ENCODE measurements at regions not wholly inside any gene's neighbourhood (a gene's known extent, or its start where the extent isn't known, plus 50 kb on each side); places are given as distances from the start of the nearest gene placed in this dataset.

DNA sequence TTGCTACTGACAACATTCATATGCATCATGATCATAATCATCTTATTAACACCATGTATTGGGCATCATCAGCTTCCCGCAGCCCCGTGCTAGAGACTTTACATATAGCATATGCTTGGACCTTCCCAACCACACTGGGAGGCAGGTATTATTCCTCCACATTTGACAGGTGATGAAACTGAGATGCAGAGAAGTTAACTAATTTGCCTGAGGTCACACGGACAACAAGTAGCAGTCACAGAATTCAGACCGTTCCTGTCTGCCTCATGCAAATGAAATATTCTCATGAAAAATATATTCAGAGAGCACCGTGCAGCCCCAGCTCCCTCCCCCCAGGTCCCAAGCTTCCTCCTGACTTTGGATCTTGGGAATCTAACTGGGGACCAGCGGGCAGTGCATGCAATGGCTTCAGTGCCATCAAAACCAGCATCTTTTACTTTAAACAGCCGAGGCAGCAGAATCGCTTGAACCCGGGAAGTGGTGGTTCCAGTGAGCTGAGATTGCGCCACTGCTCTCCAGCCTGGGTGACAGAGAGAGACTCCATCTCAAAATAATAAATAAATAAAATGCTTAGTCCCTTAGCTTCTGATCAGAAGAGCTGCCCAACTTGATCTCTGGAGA lies 112.2 kb upstream of the GPR26 start:
- DNase-seq (ENCODE audit: low spot score): no peak
- FAIRE-seq: no peak

DNA sequence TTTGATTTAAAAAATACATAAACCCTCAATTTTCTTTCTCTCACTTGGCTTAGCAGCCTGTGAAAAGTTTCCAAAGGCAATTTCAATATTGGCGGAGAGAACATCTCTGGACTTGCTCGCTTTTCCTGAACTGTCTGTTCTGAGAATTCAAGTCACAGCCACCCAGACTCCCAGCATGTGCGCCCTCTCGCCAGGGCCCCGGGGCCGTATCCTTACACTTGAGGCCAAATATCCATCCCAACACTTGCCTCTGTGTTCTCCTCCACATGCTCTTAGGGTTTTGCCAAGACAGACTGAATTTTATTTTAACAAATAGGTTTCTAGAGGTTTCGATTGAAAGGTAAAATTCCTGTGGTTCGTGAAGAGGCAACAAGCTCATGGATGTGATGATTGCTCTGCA lies 111.5 kb upstream of the GPR26 start:
- FAIRE-seq: no peak

DNA sequence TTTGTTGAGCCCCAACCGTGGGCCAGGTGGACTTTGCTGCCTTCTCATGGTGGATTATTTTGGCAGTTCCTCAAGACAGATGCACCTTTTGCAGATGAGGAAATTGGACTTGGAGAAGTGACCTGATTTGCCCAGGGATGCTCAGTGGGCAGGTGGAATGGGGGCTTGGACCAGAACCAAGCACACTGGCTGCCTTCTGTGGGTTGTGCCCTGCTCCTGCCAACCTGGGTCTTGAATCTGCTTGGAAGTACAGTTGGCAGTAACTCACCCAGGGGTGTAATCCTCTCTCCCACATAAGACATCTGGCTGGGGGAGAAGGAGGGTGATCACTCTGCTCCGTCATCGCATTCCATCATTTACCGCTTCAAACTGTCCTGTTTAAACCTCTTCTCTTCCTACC lies 110.5 kb upstream of the GPR26 start:
- DNase-seq (ENCODE audit: low spot score): no peak
- no peak for FAIRE-seq

More for the DNA sequence above, 111.5 kb upstream of the GPR26 start:
- DNase-seq (ENCODE audit: low spot score): no peak

DNA sequence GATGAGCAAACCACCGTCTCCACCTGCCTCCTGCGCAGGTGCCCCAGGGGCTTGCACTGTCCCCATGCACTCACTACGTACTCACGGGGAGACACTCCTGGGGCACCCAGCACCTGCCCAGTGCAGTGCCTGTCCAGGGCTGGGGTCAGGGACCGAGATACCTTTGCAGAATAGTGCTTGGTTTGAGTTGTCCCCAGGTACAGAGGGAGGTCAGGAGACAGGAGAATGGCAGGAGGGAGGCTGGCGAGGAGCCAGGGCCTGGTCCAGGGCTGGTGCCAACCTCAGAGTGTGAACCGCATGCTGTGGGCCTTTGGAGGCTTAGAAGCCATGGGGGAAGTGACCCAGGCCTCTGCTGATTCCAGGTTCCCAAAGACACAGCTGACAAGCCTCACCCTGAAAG lies 110.1 kb upstream of the GPR26 start:
- FAIRE-seq (no peak), DNase-seq (ENCODE audit: low spot score) (no peak)

DNA sequence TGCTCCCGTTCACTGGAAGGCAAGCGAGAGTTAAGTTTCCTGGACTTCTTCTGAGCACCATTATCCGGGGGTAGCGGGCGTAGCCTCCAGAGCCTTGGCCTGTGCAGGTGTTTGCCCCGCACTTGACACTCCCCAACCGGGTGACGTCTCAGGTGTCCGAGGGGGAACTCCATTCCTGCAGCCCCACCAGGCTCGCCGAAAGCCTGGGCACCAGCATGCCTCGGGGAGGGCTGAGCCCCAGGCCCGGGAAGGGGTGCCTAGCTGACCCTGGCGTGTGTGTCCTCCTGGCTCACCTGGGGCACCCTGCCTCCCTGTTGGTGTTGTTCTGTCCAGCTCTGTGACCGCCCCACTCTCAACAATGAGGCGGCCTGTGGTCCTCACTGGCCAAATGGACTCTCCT lies 109.4 kb upstream of the GPR26 start:
- FAIRE-seq (no peak), DNase-seq (ENCODE audit: low spot score) (no peak)

DNA sequence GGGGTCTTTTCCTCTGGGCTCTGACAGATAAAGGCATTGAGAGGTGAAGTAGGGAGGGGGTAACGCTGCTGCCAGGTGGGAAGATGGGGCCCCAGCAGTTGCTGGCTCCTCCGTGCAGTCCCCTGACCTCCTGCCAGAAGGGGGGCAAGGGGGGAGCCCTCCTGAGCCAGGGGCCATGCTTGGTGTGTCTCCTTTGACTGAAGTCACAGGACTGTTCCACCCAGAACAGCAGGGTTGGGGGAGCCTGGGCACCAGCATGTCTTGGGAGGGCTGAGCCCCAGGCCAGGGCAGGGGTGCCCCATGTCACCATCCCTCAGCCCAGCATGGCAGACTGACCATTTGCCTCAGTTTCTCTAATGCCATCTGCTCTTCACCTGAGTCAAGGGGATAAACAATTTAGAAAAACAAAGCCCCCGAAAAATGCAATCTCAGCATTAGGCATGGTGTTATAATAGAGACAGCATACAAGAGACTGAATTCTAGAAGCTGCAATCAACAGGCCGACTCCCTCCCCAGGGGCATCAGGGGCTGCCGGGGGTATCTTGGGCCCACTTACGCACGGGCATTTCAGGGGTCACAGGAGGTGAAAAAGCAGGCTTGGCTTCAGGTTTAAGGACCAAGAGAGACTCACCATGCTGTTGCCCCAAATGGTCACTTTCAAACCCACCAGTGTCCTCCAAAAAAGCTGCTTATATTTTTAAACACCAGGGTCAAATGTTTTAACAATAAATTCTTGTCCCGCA lies 108.6 kb upstream of the GPR26 start:
- no peak for FAIRE-seq
- no peak for DNase-seq (ENCODE audit: low spot score)

DNA sequence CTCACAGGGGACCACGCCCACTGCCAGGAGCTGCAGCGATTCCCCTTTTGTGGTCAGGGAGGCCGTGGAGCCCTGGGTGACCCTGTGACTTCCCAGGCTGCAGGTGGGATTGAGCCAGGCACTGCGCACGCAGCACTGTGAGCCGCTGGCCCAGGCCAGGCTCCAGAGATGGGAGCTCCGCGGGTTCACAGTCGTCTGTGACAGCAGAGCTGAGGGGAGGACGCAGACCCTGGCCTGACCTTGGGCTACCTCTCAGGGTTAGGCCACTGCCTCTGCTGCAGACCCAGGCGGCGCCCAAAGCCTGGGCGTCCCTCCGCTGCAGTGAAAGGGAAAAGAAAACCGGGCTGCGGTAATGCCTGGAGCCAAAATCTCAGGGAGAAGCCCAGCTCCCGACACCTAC lies 107.5 kb upstream of the GPR26 start:
- FAIRE-seq: no peak
- no peak for DNase-seq (ENCODE audit: low spot score)

DNA sequence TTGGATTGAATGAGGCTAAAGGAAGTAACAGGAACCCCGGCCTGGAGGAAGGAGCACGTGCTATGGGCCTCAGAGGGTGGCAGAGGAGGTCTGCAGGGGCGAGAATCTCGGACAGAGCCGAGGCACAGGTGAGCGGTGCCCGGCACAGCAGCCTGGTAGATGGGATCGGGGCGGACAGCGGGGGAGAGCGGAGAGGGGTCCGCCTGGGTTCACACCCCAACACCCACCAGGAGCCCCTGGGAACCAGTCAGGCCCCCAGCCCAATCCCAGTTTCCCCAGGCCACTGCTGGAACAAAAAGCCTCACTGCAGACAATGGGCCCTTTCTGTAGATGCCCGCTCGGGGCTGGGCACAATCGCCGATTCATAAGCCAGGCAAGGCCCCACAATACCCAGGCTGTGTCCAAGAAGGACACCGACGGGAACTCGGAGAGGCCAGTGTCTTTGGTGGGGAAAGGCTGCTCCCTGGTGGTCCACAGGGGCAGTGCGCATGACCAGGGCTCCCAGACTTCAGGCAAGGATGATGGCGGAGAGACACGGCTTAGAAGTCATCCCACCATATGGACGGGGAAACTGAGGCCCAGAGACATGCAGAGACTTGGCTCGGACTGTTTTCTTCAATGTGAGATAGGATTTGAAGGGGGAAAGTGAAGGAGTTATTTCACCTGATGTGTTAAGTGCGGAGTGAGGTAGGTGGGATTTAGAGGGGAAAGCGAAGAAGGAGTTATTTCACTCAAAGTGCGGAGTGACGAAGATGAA lies 106.9 kb upstream of the GPR26 start:
- peak; percentile 80 for DNase-seq (ENCODE audit: low spot score)
- no peak for FAIRE-seq

DNA sequence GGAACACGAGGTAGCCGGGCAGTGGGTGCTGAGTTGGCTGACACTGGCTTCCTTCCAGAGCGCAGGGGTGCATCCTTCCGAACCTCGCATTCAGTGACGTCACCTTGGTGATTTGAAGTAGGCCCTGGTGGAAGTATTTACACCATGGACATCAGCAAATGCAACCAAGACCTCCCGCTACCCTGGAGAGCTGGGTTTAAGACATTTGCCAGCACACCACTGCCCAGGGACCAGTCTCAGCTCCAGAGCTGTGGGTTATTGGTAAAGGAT lies 106.4 kb upstream of the GPR26 start:
- no peak for FAIRE-seq

DNA sequence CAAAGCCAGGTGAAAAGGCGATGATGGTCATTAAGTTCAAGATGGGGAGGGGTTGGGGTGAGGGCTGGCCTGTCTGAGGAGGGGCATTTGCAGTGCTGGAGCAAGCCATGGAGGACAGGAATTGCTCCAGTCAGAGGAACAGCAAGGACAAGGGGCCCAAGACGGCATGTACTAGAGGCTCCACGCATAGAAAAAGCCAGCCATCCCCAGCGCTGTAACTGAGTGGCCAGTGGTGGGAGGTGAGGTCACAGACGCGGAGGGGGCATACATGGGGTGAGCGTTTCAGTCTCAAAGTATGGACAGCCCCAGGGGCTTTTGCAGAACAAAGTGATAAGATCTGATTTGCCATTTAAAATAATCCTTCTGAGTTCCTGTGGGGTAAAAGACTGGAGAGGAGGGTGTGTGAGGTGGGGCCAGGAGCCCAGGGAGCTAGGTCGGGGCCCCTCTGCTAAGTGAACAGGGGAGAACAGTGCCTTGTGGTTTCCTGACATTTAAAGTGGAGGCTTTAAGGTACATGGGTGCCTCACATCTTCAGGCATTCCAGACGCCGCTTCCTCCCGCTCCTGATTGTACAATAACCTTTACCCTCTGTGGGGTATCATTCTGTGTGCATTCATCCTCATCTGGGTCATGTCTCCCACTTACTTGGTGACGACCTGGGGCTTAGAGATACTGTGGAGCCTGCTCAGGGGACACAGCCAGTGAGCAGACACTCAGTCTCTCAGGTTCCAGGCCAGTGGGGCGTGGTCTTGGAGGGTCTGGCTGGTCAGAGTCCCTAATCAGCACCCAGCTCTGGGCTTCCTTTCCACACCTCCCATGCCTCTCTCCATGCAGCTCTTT lies 105.6 kb upstream of the GPR26 start:
- DNase-seq (ENCODE audit: low spot score) (no peak), FAIRE-seq (no peak)

More for the DNA sequence above, 106.4 kb upstream of the GPR26 start:
- DNase-seq (ENCODE audit: low spot score): no peak

DNA sequence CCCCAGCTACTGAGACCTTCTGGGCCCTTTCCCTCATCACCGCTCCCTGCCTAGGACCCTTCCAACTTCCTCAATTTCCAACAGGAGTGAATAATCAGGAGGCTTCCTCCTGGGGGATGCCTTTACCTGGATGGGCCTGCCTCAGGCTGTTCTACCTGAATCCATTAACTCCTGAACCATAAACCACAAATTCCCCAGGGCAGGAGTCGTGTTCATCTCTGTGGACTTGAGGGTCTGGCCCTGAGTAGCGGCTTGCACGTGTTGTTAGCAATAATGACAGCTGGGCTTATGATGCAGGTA lies 105.1 kb upstream of the GPR26 start:
- FAIRE-seq: no peak

DNA sequence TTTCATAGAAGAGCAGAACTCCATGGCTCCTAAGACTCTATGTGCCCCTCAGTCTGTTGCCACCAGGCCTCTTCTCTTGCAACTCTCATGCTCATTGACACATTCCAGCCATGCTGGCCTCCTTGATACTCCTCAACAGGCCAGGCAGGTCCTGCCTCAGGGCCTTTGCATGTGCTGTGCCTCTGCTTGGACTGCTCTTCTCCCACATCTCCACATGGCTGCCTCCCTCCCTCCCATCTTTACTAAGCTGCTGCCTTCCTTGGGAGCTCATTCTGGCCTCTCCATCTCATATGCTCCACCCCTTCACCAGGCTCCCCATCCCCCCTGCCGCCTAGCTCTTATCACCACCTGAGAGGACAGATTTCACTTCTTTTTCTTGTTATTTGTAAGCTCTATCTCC lies 103.8 kb upstream of the GPR26 start:
- no peak for DNase-seq (ENCODE audit: low spot score)
- no peak for FAIRE-seq

More for the DNA sequence above, 105.1 kb upstream of the GPR26 start:
- no peak for DNase-seq (ENCODE audit: low spot score)

DNA sequence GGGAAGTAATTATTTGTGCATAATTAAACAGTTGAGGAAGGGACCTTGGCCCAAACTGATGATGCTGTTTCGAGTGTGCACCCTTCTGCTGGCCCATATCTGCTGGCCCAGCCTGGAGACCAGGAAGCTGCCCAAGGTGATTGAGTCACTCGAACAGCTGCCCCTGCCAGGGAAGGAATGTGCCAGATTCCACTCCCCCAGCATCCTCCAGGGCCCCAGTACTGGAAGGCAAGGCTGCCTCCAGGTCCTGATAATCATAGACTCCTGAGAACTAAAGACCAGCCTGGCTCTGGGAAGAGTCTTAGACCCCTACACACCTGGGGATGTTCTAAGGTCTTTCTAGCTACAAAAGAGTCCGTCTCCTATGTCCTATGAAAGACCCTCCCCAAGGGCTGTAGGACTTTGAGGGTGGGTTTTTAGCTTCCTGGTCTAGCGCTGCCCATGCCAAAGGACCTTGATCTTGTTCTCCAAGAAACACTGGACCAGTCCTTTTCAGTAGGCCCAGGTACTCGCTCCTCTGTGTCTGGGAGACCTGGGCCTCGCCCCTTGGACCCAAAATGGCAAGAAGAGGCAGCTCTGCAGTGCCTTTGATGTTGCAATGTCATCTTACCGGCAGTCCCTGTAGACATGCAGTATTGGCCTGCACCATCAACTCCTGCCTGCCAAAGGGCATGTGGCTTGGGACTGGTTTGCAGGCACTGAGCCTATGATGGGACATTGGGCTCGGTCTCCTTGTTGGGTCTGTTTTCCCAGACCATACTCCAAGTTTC lies 103.2 kb upstream of the GPR26 start:
- FAIRE-seq: no peak
- no peak for DNase-seq (ENCODE audit: low spot score)

DNA sequence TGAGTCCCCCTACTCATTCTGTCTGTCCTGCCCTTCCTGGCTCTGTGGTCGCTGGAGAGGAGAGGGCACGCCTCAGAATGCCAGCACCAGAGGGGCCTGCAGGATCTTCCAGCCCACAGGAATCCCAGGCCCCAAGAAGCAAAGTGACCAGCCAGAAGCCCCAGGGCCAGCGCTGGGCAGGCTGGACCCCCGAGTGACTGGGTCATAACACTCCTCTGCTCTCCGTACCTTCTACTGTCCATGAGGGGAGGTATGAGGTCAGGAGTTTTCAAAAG lies 102.6 kb upstream of the GPR26 start:
- FAIRE-seq (no peak), DNase-seq (ENCODE audit: low spot score) (no peak)

DNA sequence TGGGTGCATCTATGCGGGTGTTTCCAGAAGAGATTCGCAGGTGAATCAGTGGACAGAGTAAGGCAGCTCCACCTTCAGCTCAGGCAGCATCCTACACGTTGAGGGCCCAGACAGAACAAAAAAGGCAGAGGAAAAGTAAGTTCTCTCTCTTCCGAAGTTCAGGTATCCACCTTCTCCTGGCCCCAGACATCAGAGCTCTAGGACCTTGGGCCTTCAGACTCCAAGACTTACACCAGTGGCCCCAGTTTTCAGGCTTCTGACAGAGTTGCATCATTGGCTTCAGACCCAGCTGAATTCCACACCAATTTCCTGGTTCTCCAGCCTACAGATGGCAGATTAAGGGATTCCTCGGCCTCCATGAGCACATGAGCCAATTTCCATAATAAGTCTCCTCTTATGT lies 102.2 kb upstream of the GPR26 start:
- no peak for DNase-seq (ENCODE audit: low spot score)

DNA sequence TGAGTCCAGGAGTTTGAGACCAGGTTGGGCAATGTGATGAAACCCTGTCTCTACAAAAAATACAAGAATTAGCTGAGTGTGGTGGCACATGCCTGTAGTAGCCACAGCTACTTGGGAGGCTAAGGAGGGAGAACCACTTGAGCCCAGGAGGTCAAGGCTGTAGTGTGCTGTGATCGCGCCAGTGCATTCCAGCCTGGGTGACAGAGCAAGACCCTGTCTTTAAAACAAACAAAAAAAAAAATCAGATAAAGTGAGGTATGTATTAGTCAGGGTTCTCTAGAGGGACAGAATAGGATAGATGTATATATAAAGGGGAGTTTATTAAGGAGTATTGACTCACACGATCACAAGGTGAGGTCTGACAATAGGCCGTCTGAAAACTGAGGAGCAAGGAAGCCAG lies 101.5 kb upstream of the GPR26 start:
- FAIRE-seq: no peak
- no peak for DNase-seq (ENCODE audit: low spot score)

More for the DNA sequence above, 102.2 kb upstream of the GPR26 start:
- FAIRE-seq: no peak

DNA sequence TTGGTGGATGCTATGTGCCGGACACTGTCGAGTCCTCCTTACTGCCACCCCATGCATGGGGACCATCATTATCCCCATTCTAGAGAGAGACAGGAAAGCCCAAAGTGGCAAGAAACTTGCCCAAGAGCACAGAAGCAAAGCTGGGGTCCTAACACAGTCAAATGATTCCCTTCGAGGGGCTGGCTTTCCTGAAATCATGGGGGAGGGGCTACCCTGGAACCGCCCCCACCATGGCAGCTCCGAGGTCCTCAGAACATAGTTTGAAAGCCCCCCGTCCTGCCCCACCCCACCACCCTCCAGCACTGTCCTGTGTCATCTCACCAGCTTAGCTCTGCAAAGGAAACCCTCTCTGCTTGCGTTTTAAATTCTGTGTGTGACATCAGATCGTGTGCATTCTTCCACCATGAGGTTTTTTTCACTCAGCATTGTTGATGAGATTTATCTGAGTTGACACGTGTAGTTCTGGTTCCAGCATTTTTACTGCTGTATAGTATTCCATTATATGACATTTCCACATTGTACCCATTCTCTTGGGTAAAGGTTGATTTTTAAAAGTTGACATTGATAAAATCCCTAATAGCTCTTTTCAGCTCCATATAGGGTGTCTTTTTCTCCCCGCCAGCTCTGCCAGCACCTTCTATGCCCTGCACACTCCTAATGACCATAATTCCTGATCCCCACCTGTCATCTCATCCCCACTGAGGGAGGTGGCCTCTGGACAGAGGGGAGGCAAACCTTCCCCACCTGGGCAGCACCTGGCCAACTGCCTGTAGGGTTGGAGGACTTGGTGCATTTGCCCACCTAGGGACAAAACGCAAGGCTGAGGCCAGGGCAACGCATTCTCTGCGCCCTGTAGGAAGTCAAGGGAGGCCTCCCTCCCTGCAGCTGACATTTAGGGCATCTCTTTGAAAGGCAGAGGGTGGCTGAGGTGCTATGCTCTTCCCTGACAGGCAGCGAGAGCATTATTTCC lies 100.2 kb upstream of the GPR26 start:
- FAIRE-seq: no peak

DNA sequence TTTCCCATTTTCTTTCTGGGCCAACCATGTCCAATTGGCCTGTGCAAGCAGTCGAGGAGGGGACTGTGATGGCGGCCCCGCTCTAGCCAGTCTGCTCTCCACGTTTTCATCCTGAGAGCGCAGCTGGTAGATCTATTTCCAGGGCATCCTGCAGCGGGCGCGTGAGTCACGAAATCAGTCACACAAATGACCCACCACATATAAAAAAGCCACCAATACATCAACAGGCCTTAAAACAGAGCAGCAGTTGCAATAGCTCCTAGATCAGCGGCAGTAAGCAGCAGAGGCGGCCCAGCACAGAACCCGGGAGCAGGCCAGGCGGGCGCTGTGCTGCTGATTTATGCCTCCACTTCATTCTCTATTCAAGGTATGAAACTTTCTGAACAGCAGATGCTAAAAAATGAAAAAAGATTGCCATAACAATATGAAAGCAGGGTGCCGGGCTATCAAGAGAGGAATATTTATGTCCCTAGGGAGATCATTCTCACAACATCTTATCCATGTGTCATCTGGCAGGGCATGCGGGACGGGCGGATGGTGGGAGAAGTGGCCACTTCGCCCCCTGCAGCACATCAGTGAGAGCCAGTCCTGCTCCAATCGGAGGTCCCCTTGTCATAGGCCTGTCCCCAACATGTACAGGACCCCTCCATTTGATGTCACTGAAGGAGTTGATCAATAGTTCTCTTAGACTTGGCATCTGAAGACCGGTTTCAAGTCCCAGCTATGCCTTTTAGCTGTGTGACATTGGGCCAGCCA lies 98.0 kb upstream of the GPR26 start:
- no peak for DNase-seq (ENCODE audit: low spot score)
- no peak for FAIRE-seq

More for the DNA sequence above, 100.2 kb upstream of the GPR26 start:
- DNase-seq (ENCODE audit: low spot score): no peak

DNA sequence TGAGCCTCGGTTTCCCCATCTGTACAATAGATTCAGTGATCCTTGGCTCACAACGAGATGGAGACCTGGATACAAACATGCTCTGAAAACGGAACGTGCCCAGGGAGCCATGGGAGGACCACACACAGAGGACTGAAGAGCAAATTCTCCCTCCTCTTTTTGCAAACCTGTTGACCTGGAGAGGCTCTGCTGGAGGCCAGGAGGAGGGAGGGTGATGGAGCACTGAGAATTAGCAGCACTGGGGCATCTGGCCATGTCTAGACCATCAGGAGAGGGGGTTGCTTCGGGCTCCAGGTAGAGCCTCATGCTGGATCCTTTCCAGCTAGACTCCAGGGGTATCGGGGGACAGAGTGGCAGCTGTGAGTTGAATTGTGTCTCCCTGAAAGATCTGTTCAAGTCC lies 97.4 kb upstream of the GPR26 start:
- no peak for DNase-seq (ENCODE audit: low spot score)
- FAIRE-seq: no peak
